SK-N-SH treated with all-trans-retinoic acid at 6 μM for 48 hours (cell line): ENCODE measurements at regions not wholly inside any gene's neighbourhood (a gene's known extent, or its start where the extent isn't known, plus 50 kb on each side); places are given as distances from the start of the nearest gene placed in this dataset.

Experiments
- ATAC-seq: fragments of 200-7000 bp; cut with Tn5 transposase; 3 replicates; pipeline ENCODE4 v1.9.1; 2020; ENCODE audit warnings: mild to moderate bottlenecking, moderate library complexity
- ARNTL ChIP-seq: fragments of 450-650 bp; formaldehyde crosslinking; IDR thresholded peaks from 2 replicates; pipeline ENCODE4 v1.5.0; 2020; ENCODE audit warnings: low read depth, mild to moderate bottlenecking, moderate library complexity, borderline replicate concordance
- BACH2 ChIP-seq: fragments of 250-450 bp; sonication (Bioruptor Pico); IDR thresholded peaks from 2 replicates; pipeline ENCODE4 v1.9.0; 2021; ENCODE audit warnings: mild to moderate bottlenecking, borderline replicate concordance
- CSDC2 ChIP-seq: fragments of 250-450 bp; sonication (Bioruptor Pico); IDR thresholded peaks from 2 replicates; pipeline ENCODE4 v1.5.0; 2020; ENCODE audit warnings: mild to moderate bottlenecking, moderate library complexity
- ESRRG ChIP-seq: fragments of 250-450 bp; sonication (Bioruptor Pico); IDR thresholded peaks from 2 replicates; pipeline ENCODE4 v1.6.1; 2021; ENCODE audit warnings: mild to moderate bottlenecking
- GLIS3 ChIP-seq: fragments of 250-450 bp; sonication (Bioruptor Pico); IDR thresholded peaks from 2 replicates; pipeline ENCODE4 v1.5.0; 2020; ENCODE audit warnings: mild to moderate bottlenecking, moderate library complexity
- ISL1 ChIP-seq: fragments of 250-450 bp; sonication (Bioruptor Pico); IDR thresholded peaks from 2 replicates; pipeline ENCODE4 v2.1.2; 2022; ENCODE audit warnings: mild to moderate bottlenecking, moderate library complexity
- OSR1 ChIP-seq: fragments of 250-450 bp; sonication (Bioruptor Pico); IDR thresholded peaks from 2 replicates; pipeline ENCODE4 v1.8.0; 2022; ENCODE audit warnings: moderate library complexity, mild to moderate bottlenecking, inconsistent platforms
- PPARA ChIP-seq: fragments of 250-450 bp; sonication (Bioruptor Pico); IDR thresholded peaks from 2 replicates; pipeline ENCODE4 v1.5.0; 2020; ENCODE audit warnings: mild to moderate bottlenecking, borderline replicate concordance
- SNAI2 ChIP-seq: fragments of 250-450 bp; sonication (Bioruptor Pico); IDR thresholded peaks from 2 replicates; pipeline ENCODE4 v1.5.0; 2020; ENCODE audit warnings: mild to moderate bottlenecking, moderate library complexity
- TCF4 ChIP-seq: fragments of 250-450 bp; sonication (Bioruptor Pico); IDR thresholded peaks from 2 replicates; pipeline ENCODE4 v1.8.0; 2021; ENCODE audit warnings: mild to moderate bottlenecking, moderate library complexity, borderline replicate concordance
- TOX ChIP-seq: fragments of 250-450 bp; sonication (Bioruptor Pico); IDR thresholded peaks from 2 replicates; pipeline ENCODE4 v1.8.0; 2021; ENCODE audit warnings: mild to moderate bottlenecking, moderate library complexity, borderline replicate concordance
- ZC3H10 ChIP-seq: fragments of 250-450 bp; sonication (Bioruptor Pico); IDR thresholded peaks from 2 replicates; pipeline ENCODE4 v1.5.1; 2021; ENCODE audit warnings: mild to moderate bottlenecking, moderate library complexity
- ZFP3 ChIP-seq: fragments of 250-450 bp; sonication (Bioruptor Pico); IDR thresholded peaks from 2 replicates; pipeline ENCODE4 v1.5.0; 2020; ENCODE audit warnings: mild to moderate bottlenecking, moderate library complexity
- ZFP30 ChIP-seq: fragments of 450-650 bp; formaldehyde crosslinking; IDR thresholded peaks from 2 replicates; pipeline ENCODE4 v1.5.0; 2022; ENCODE audit warnings: mild to moderate bottlenecking, moderate library complexity
- ZNF565 ChIP-seq: fragments of 450-650 bp; formaldehyde crosslinking; conservative IDR thresholded peaks from 2 replicates; pipeline ENCODE4 v1.5.0; 2020; ENCODE audit warnings: low read depth, mild to moderate bottlenecking, moderate library complexity
- ZNF70 ChIP-seq: fragments of 450-650 bp; formaldehyde crosslinking; IDR thresholded peaks from 2 replicates; pipeline ENCODE4 v1.5.0; 2020; ENCODE audit warnings: mild to moderate bottlenecking, moderate library complexity
- ZNF8 ChIP-seq: fragments of 450-650 bp; formaldehyde crosslinking; IDR thresholded peaks from 2 replicates; pipeline ENCODE4 v1.5.0; 2020; ENCODE audit warnings: mild to moderate bottlenecking, moderate library complexity
- TF ChIP-seq, protein P1 (sequence below): fragments of 250-450 bp; sonication (Bioruptor Pico); IDR thresholded peaks from 2 replicates; pipeline ENCODE4 v1.8.0; 2021; ENCODE audit warnings: low read depth, mild to moderate bottlenecking, moderate library complexity, borderline replicate concordance
- TF ChIP-seq, protein P2 (sequence below): fragments of 250-450 bp; sonication (Bioruptor Pico); IDR thresholded peaks from 2 replicates; pipeline ENCODE4 v1.5.1; 2020; ENCODE audit warnings: low read depth, mild to moderate bottlenecking, moderate library complexity
- TF ChIP-seq, protein P3 (sequence below): fragments of 250-450 bp; sonication (Bioruptor Pico); IDR thresholded peaks from 2 replicates; pipeline ENCODE4 v1.5.1; 2021; ENCODE audit warnings: mild to moderate bottlenecking, moderate library complexity
- TF ChIP-seq, protein P4 (sequence below): fragments of 250-450 bp; sonication (Bioruptor Pico); IDR thresholded peaks from 2 replicates; pipeline ENCODE4 v1.8.0; 2020; ENCODE audit warnings: mild to moderate bottlenecking, moderate library complexity, borderline replicate concordance
- TF ChIP-seq, protein P5 (sequence below): fragments of 250-450 bp; sonication (Bioruptor Pico); IDR thresholded peaks from 2 replicates; pipeline ENCODE4 v1.5.0; 2020; ENCODE audit warnings: mild to moderate bottlenecking, moderate library complexity

DNA sequence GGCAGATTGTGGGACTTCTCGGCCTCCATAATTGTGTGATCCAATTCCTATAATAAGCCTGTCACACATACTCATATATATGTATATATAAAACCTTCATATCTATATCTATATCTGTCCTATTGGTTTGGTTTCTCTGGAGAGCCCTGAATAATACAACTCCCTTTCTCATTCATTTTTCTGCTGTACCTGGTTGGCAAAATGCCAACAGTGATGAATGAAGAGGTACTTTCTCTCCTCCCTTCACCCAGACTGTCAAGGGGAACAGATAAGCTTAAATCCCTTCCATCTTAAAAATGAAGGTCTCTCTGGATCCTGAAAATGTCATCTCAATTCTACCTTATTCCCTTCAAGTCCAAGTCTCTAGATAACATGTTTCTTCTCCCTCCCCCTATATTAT is 60.3 kb upstream of the FOXP2 start (continued):
- TF ChIP-seq, protein P1, sequence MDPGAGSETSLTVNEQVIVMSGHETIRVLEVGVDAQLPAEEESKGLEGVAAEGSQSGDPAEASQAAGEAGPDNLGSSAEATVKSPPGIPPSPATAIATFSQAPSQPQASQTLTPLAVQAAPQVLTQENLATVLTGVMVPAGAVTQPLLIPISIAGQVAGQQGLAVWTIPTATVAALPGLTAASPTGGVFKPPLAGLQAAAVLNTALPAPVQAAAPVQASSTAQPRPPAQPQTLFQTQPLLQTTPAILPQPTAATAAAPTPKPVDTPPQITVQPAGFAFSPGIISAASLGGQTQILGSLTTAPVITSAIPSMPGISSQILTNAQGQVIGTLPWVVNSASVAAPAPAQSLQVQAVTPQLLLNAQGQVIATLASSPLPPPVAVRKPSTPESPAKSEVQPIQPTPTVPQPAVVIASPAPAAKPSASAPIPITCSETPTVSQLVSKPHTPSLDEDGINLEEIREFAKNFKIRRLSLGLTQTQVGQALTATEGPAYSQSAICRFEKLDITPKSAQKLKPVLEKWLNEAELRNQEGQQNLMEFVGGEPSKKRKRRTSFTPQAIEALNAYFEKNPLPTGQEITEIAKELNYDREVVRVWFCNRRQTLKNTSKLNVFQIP (CRISPR knock-in tag): no peak
- TF ChIP-seq ZFP3 (CRISPR knock-in tag): no peak
- TF ChIP-seq, all 23 proteins: peak for 0

DNA sequence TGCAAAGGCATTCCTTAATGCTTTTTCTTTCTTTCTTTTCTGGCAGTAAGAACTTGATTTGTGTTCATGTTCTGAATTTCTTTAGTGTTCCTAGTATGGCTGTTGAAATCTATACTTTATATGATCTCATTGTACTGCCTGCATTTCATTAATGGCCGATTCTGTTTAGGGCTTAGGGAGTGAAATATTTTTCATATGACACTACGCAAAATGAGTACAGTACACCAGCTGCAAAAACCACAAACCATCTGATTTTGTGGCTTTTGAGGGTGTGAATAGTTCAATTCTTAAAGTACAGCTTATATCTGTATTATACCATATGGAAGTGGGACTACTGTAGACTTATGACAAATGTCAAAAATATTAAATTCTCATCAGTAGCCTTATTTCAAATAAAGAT is 69.1 kb upstream of the FOXP2 start:
- no peak for ATAC-seq
- TF ChIP-seq CSDC2 (CRISPR knock-in tag) (no peak), ZC3H10 (CRISPR knock-in tag) (no peak), ZNF8 (CRISPR knock-in tag) (no peak), ZNF565 (CRISPR knock-in tag) (no peak), ZFP3 (CRISPR knock-in tag) (no peak), ZNF70 (CRISPR knock-in tag) (no peak), ZFP30 (CRISPR knock-in tag) (no peak), SNAI2 (no peak), TCF4 (CRISPR knock-in tag) (no peak), ARNTL (no peak), BACH2 (CRISPR knock-in tag) (no peak), TOX (CRISPR knock-in tag) (no peak), ESRRG (CRISPR knock-in tag) (no peak), ISL1 (CRISPR knock-in tag) (no peak), PPARA (no peak)
- TF ChIP-seq, protein P2, sequence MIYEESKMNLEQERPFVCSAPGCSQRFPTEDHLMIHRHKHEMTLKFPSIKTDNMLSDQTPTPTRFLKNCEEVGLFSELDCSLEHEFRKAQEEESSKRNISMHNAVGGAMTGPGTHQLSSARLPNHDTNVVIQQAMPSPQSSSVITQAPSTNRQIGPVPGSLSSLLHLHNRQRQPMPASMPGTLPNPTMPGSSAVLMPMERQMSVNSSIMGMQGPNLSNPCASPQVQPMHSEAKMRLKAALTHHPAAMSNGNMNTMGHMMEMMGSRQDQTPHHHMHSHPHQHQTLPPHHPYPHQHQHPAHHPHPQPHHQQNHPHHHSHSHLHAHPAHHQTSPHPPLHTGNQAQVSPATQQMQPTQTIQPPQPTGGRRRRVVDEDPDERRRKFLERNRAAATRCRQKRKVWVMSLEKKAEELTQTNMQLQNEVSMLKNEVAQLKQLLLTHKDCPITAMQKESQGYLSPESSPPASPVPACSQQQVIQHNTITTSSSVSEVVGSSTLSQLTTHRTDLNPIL (CRISPR knock-in tag): no peak
- TF ChIP-seq, protein P3, sequence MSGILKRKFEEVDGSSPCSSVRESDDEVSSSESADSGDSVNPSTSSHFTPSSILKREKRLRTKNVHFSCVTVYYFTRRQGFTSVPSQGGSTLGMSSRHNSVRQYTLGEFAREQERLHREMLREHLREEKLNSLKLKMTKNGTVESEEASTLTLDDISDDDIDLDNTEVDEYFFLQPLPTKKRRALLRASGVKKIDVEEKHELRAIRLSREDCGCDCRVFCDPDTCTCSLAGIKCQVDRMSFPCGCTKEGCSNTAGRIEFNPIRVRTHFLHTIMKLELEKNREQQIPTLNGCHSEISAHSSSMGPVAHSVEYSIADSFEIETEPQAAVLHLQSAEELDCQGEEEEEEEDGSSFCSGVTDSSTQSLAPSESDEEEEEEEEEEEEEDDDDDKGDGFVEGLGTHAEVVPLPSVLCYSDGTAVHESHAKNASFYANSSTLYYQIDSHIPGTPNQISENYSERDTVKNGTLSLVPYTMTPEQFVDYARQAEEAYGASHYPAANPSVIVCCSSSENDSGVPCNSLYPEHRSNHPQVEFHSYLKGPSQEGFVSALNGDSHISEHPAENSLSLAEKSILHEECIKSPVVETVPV (CRISPR knock-in tag): no peak
- TF ChIP-seq, protein P4, sequence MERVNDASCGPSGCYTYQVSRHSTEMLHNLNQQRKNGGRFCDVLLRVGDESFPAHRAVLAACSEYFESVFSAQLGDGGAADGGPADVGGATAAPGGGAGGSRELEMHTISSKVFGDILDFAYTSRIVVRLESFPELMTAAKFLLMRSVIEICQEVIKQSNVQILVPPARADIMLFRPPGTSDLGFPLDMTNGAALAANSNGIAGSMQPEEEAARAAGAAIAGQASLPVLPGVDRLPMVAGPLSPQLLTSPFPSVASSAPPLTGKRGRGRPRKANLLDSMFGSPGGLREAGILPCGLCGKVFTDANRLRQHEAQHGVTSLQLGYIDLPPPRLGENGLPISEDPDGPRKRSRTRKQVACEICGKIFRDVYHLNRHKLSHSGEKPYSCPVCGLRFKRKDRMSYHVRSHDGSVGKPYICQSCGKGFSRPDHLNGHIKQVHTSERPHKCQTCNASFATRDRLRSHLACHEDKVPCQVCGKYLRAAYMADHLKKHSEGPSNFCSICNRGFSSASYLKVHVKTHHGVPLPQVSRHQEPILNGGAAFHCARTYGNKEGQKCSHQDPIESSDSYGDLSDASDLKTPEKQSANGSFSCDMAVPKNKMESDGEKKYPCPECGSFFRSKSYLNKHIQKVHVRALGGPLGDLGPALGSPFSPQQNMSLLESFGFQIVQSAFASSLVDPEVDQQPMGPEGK (CRISPR knock-in tag): no peak

DNA sequence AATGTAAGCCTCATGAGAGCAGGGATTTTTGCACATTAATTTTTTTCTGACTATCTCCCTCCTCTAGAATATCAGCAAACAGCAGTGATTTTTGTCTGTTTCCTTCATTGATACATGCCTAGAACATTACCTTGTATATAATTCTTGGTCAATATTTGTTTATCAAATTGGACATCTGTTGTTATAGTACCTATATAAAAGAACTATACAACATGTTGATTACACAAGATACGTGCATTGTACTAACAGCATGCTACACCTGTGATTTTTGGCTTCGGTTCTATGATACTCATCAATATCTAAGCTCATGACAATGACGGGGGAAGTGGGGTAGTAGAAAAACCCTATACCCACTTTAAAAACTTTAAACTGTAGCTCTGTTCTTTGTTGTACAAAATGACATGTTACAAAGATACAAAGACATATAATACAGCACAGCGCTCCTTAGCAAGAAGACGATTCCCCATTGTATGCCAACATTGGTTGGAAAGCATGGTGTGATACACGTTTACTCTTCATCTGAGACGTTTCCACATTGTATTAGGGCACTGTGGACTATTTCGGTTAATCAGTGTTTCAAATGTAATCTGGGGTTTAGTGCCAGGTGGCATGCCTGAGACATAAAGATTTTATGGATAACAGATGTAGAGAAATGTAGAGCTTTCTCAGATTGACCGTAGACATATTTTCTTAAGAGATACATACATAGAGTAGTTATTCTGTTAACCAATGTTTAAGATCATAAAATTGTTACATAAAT is 70.5 kb upstream of the FOXP2 start:
- TF ChIP-seq, protein P2 (CRISPR knock-in tag): no peak
- TF ChIP-seq ZFP3 (CRISPR knock-in tag) (no peak), TOX (CRISPR knock-in tag) (no peak), ISL1 (CRISPR knock-in tag) (no peak), GLIS3 (CRISPR knock-in tag) (no peak), ZNF70 (CRISPR knock-in tag) (no peak), ZNF8 (CRISPR knock-in tag) (no peak), CSDC2 (CRISPR knock-in tag) (no peak), ARNTL (no peak), ESRRG (CRISPR knock-in tag) (no peak), OSR1 (CRISPR knock-in tag) (no peak)
- TF ChIP-seq, protein P5, sequence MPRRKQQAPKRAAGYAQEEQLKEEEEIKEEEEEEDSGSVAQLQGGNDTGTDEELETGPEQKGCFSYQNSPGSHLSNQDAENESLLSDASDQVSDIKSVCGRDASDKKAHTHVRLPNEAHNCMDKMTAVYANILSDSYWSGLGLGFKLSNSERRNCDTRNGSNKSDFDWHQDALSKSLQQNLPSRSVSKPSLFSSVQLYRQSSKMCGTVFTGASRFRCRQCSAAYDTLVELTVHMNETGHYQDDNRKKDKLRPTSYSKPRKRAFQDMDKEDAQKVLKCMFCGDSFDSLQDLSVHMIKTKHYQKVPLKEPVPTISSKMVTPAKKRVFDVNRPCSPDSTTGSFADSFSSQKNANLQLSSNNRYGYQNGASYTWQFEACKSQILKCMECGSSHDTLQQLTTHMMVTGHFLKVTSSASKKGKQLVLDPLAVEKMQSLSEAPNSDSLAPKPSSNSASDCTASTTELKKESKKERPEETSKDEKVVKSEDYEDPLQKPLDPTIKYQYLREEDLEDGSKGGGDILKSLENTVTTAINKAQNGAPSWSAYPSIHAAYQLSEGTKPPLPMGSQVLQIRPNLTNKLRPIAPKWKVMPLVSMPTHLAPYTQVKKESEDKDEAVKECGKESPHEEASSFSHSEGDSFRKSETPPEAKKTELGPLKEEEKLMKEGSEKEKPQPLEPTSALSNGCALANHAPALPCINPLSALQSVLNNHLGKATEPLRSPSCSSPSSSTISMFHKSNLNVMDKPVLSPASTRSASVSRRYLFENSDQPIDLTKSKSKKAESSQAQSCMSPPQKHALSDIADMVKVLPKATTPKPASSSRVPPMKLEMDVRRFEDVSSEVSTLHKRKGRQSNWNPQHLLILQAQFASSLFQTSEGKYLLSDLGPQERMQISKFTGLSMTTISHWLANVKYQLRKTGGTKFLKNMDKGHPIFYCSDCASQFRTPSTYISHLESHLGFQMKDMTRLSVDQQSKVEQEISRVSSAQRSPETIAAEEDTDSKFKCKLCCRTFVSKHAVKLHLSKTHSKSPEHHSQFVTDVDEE (CRISPR knock-in tag): no peak

More for the DNA sequence above, 70.5 kb upstream of the FOXP2 start:
- no peak for ATAC-seq
